HG02678 (cell line): ENCODE measurements at regions not wholly inside any gene's neighbourhood (a gene's known extent, or its start where the extent isn't known, plus 50 kb on each side); places are given as distances from the start of the nearest gene placed in this dataset.

Experiments
- ATAC-seq: cut with Tn5 transposase; IDR thresholded peaks from one replicate; pipeline ENCODE4 v1.9.1; 2021; ENCODE audit warnings: mild to moderate bottlenecking, moderate library complexity; ENCODE audit not compliant: unreplicated experiment

GRCh38 chr7:86914551-86914950, 144.9 kb downstream of the ELAPOR2 start:
- ATAC-seq: no peak
